NCI-H187 (cell line): ENCODE measurements at regions not wholly inside any gene's neighbourhood (a gene's known extent, or its start where the extent isn't known, plus 50 kb on each side); places are given as distances from the start of the nearest gene placed in this dataset.

Experiments
- DNase-seq, 2 experiments: peaks; one replicate each; lab custom pipeline; 2025; lab: John Stamatoyannopoulos, UW

DNA sequence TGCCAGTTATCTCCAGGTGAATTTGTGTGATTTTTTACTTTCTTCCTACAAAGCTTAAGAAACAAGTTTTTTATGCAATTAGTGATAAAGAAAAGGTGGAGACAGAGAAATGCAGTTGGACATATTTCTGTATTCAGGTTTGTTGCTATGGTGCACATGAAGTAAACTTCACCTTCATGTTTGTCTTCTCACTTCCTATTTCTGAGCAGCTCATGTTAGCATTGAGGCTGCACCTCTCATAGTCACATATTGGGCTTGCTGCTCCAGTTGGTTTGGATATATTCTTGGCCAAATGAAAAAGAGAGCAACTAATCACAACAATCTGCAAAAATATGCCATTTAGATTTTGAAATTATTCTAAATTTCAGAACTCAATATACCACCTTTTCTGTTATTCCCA, 475.6 kb upstream of the ZWINT start:
- DNase-seq, result no peak

- DNase-seq, result no peak
These were observed 470.6 kb upstream of the ZWINT start for GRCh38 chr10:56831681-56832080.

GRCh38 chr10:56823849-56824248, 462.8 kb upstream of the ZWINT start:
- DNase-seq, result no peak

DNA sequence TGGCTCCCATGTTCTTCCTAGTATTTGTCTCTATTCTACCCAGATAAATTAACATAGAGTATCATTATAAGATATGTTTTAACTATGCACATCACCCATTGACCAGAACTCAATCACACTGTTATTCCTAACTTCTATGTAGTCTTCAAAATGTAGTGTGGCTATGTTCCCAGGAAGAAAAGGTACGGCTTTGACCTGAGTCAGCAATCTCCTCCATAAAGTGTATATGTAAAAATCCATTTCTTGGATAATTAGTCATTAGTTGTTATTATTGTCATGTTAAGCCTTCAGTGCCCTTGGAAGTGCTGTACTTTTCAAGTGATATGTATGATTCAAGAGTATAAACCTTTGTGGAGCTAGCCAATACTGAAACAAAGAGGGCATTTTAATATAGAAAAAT, 444.0 kb upstream of the ZWINT start:
- no peak for DNase-seq

- no peak for DNase-seq
These were observed 424.2 kb upstream of the ZWINT start for GRCh38 chr10:56785292-56785691.

GRCh38 chr10:56782503-56782902, 421.4 kb upstream of the ZWINT start:
- no peak for DNase-seq

GRCh38 chr10:56771343-56771742, 410.3 kb upstream of the ZWINT start:
- no peak for DNase-seq

DNA sequence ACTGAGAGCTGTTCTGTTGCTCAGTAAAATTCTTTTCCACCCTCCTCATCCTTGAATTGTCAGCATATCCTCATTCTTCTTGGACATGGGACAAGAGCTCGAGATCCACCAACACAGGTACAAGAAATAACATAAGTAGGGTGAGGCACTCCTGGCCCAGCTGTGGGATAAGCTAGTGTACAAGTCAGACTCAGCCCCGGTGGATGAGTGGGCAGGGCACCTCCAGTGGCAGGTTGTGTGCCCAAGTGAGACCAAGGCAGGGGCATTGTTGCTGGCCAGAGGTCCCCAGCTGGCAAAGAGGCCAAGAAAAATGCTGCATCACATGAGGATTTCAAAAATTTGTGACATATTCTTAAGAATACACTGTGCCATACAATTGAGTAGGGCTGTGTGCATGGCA, 402.0 kb upstream of the ZWINT start:
- DNase-seq, result no peak

DNA sequence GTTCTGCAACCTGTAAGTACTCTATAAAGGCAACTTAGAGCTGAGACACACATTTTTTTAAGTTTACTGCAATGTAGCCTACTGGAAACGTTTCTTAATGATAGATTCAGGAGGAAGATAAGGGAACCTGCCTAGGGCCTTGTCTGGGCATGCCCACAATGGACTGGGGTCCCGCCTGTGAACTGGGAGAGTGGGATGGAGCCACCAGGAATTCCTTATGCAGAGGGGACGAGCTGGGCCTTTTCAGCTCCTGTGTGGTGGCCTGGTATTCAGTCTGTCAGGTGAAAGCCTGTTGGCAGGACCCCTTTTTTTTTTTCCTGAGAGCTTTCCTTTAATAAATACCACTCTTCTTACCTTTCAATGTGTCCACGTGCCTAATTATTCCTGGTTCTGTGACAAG, 384.4 kb upstream of the ZWINT start:
- DNase-seq, result no peak

- DNase-seq, result no peak
These were observed 367.3 kb upstream of the ZWINT start for GRCh38 chr10:56728349-56728748.

- DNase-seq, result no peak
These were observed 361.9 kb upstream of the ZWINT start for GRCh38 chr10:56722912-56723311.

GRCh38 chr10:56715262-56715661, 354.2 kb upstream of the ZWINT start:
- DNase-seq, result no peak

DNA sequence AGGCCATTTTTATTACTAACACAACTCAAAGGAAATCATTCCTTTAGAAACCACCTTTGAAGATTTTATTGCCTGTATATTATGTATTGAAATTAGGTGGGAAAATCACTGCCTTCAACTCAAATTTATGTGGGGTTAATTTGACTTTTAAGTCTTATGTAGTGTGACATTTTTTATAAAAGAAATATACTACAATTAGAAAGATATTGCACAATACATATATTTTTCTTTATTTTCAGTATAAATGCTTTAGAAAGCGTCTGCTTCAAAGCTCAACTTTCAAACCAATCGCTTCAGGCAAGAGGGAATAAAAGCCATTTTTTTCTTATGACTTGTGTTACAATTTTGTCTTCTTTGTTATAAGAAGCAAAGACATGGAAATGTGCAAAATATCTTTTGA, 337.4 kb upstream of the ZWINT start:
- DNase-seq, result no peak

DNA sequence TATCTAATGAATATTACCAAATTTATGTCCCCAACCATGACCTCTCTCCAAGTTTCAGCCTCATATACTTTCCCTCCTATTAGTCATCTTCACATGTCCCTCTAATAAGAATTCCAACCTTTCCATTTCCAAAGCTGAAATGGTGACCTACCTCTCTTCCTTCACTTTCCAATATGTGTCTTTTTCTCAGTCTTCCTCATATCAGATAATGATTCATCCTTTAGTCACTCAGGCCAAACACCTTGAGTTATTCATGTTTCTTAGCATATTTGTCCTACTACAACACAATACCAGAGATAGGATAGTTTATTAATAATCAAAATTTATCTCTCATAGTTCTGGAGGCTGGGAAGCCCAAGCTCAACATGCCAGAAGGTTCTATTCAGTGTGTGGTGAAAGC, 318.5 kb upstream of the ZWINT start:
- DNase-seq, result no peak

DNA sequence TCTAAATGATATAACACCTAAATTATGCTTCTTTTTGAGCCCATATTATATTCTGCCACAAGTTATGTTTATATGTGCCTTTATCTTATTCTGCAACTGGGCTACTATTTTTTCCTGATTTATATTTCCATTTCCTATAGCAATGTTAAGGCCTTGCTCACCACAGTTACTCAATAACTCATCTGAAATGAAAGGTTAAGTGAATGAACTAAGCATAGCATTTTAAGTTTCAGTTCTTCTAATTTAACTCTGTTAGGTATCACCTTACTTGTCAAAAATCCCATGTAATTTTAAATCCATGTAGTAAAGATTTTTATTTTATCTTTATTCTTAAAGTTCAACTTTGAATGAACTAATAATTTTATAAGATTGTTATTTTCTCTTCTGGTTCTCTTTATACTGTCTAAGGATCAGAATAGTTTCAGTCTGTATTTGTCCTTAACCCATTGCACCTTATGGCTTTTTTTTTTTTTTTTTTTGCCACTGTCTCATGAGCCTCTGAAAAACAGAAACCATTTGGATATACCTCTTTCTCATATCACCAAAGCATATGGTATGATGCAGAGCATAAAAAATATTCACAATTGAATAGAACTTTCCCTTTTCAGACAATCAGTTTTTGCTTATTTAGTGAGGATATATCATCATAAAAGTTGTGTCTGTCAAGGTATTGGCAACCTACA, 301.8 kb upstream of the ZWINT start:
- DNase-seq, result no peak

- DNase-seq, result no peak
These were observed 292.2 kb upstream of the ZWINT start for GRCh38 chr10:56653289-56653688.

- DNase-seq, result no peak
These were observed 285.5 kb upstream of the ZWINT start for GRCh38 chr10:56646329-56647111.

GRCh38 chr10:56633876-56634452, 272.9 kb upstream of the ZWINT start:
- DNase-seq, result peak in 1 of 2 experiments; percentile 5

DNA sequence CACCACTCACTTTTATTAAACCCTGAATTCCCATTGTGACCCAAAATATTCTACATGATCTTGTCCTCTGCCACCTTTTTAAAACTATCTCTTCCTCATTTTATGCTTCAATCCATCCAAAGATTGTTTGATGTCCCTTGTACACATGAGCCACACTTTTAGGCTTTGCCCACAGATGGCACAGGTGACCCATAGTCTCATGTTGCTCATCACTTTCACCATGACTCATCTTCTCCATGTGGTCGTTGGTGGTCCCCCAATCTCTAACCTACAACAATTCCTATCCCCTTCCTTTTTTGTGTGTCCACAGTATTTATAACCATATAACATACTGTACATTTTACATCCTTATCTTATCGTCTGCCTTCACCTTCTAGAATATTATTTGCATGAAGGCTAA, 271.5 kb upstream of the ZWINT start:
- DNase-seq, result no peak

DNA sequence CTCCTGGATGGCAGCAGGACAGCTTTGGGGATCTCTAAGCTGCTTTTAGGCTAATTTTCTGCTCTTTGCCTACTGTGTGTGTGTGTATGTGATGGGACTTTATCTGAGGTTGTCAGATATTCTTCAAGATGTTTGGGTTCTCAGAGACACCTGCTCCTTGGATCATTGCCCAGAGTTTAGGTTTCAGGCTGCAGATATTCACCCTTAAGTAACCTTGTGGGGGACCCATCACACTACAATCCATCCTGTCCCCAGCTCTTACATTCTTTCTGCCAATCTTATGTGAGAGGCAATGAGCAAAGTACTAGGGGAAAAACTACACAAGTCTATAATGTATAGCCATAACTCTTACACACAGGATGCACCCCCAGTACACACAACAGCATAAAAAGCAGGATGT, 263.0 kb upstream of the ZWINT start:
- no peak for DNase-seq

DNA sequence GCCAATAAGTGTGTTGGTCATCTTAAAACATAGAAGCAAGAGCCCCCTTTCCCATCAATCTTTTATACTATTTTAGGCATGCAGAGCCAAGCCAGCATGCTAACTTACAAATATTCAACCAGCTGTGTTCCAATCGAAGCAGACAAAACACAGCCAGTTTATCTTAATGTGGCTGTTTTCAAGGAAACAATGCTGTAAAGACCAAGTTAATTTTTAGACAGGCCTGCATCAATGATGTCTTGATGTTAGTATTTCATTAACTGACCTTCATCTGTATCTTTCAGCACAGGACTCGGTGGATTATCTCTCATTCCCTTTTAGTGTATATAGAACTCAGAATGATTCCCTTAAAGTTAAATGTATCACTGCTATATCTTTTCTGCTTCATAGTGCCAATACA, 262.0 kb upstream of the ZWINT start:
- DNase-seq, result no peak

GRCh38 chr10:56622335-56622973, 261.4 kb upstream of the ZWINT start:
- DNase-seq, result no peak

DNA sequence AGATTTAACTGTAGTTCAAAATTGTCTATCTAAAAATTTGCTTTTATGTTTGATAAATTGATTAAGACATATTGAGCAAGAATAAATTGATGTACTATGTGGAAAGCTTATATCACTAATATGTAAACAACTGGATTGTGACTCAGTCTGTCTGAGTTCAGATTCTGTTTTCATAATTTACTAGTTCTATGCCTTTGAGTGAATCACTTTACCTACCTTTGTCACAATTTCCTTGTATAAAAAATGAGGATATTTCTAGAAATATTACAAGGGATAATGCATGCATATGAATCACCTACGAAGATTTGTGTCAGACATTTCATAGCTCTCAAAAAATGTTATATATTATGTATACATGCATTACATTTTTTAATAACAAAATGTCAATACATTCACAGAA, 245.1 kb upstream of the ZWINT start:
- no peak for DNase-seq
